GM12878 (cell line): ENCODE measurements at regions not wholly inside any gene's neighbourhood (a gene's known extent, or its start where the extent isn't known, plus 50 kb on each side); places are given as distances from the start of the nearest gene placed in this dataset.

Experiments used
- ATAC-seq: fragments of 200-7000 bp; cut with Tn5 transposase; 3 replicates; pipeline ENCODE4 v1.9.1; 2020; ENCODE audit warnings: mild to moderate bottlenecking, moderate library complexity
- BruUV-seq: library from RNA; stranded (reverse); fragments of 400-500 nt; replicated peaks from 2 replicates; lab custom pipeline; 2021; lab: Mats Ljungman, UMichigan
- CTCF ChIA-PET: fragments of 300-600 bp; sonication (Branson Sonifier 250); formaldehyde crosslinking; extraction: SDS; loops from one replicate; lab custom pipeline; 2021; ENCODE audit warnings: inconsistent platforms; lab: Yijun Ruan, JAX
- POLR2A ChIA-PET: fragments of 350-600 bp; formaldehyde crosslinking; extraction: SDS; loops from one replicate; lab custom pipeline; 2021; ENCODE audit warnings: inconsistent platforms; lab: Charles Lee
- RAD21 ChIA-PET: fragments of 300-600 bp; sonication (Branson Sonifier 250); formaldehyde crosslinking; loops from one replicate; lab custom pipeline; 2023; ENCODE audit warnings: antibody characterized with exemption; ENCODE audit not compliant: unreplicated experiment; lab: Charles Lee
- SMC1A ChIA-PET: fragments of 300-600 bp; sonication (Branson Sonifier 250); formaldehyde crosslinking; loops from one replicate; lab custom pipeline; 2023; ENCODE audit not compliant: unreplicated experiment, uncharacterized antibody; lab: Charles Lee
- DNase-seq: peaks from one replicate; pipeline ENCODE4 v3.0.0-alpha.2; 2011; ENCODE audit warnings: low read depth, low spot score
- FAIRE-seq: peaks from 3 replicates; lab custom pipeline; 2011; peaks lifted over from hg19 to GRCh38; lab: Jason Lieb, UNC
- H2AFZ ChIP-seq: 2 replicates; pipeline ENCODE4 v1.6.0; 2011; ENCODE audit warnings: low read depth, low read length, control low read depth; ENCODE audit not compliant: control insufficient read depth
- H3K27ac ChIP-seq: 2 replicates; pipeline ENCODE4 v1.5.1; 2011; ENCODE audit warnings: control low read depth; ENCODE audit not compliant: control insufficient read depth, insufficient read depth
- H3K27me3 ChIP-seq, 2 experiments: replicated peaks in 1 of 2; 2 replicates each; pipeline versions ENCODE4 v1.6.0 to v1.6.1; 2011; ENCODE audit warnings: low read length in 1 of 2; ENCODE audit not compliant: control insufficient read depth in 2 of 2, insufficient read depth in 2 of 2
- H3K36me3 ChIP-seq, 2 experiments: 2 replicates each; pipeline ENCODE4 v1.5.1; 2011; ENCODE audit warnings: low read length in 1 of 2; ENCODE audit not compliant: control insufficient read depth in 2 of 2, insufficient read depth in 2 of 2
- H3K4me1 ChIP-seq: 2 replicates; pipeline ENCODE4 v1.6.1; 2011; ENCODE audit warnings: mild to moderate bottlenecking, low read length, moderate library complexity, mixed read lengths; ENCODE audit not compliant: control insufficient read depth, insufficient read depth
- H3K4me2 ChIP-seq: 2 replicates; pipeline ENCODE4 v1.6.0; 2011; ENCODE audit warnings: control low read depth; ENCODE audit not compliant: control insufficient read depth, insufficient read depth
- H3K4me3 ChIP-seq: fragments of 200-600 bp; sonication (generic); 2 replicates; pipeline ENCODE4 v1.5.1; 2016
- H3K79me2 ChIP-seq: 2 replicates; pipeline ENCODE4 v1.6.0; 2011; ENCODE audit warnings: low read length; ENCODE audit not compliant: control insufficient read depth, insufficient read depth
- H3K9ac ChIP-seq: 2 replicates; pipeline ENCODE4 v1.8.0; 2011; ENCODE audit warnings: low read length, control low read depth, mixed read lengths; ENCODE audit not compliant: control insufficient read depth, insufficient read depth
- H3K9me3 ChIP-seq: replicated peaks from 3 replicates; pipeline ENCODE4 v1.5.1; 2011; ENCODE audit warnings: mild to moderate bottlenecking, low read length; ENCODE audit not compliant: control insufficient read depth, insufficient read depth
- H4K20me1 ChIP-seq: 2 replicates; pipeline ENCODE4 v1.6.0; 2011; ENCODE audit not compliant: control insufficient read depth, insufficient read depth
- GABPA ChIP-seq: IDR thresholded peaks from 2 replicates; pipeline ENCODE4 v1.6.1; 2014; ENCODE audit warnings: antibody characterized with exemption, low read depth, mild to moderate bottlenecking, inconsistent platforms
- IKZF1 ChIP-seq: fragments of 450-650 bp; conservative IDR thresholded peaks from 2 replicates; pipeline ENCODE4 v1.6.1; 2017; ENCODE audit warnings: antibody characterized with exemption, mild to moderate bottlenecking
- NBN ChIP-seq: fragments of 450-650 bp; IDR thresholded peaks from 2 replicates; pipeline ENCODE4 v1.6.1; 2016
- ZNF592 ChIP-seq: fragments of 450-650 bp; IDR thresholded peaks from 2 replicates; pipeline ENCODE4 v1.6.1; 2017; ENCODE audit warnings: mild to moderate bottlenecking, moderate library complexity
- WGBS: methylation state at CpG from one replicate; pipeline ENCODE4 v1.1.6; 2016; ENCODE audit warnings: low lambda C conversion rate; ENCODE audit not compliant: insufficient replicate concordance, insufficient coverage; ENCODE audit errors: missing lambda C conversion rate; 5-methylcytosine and 5-hydroxymethylcytosine counted together
- in situ Hi-C: fragments of 300-500 bp; cut with MboI; formaldehyde crosslinking; loops from 9 replicates; pipeline ENCODE4 v1.14.3; 2018; ENCODE audit warnings: mixed read lengths
- intact Hi-C: fragments of 100-400 bp; cut with micrococcal nuclease; formaldehyde crosslinking; loops from one replicate; pipeline ENCODE4 v1.14.2; 2022; ENCODE audit not compliant: unreplicated experiment
- TF ChIP-seq, protein P1 (sequence below): IDR thresholded peaks from 2 replicates; pipeline ENCODE4 v1.6.1; 2012; ENCODE audit warnings: low read length, inconsistent platforms

DNA sequence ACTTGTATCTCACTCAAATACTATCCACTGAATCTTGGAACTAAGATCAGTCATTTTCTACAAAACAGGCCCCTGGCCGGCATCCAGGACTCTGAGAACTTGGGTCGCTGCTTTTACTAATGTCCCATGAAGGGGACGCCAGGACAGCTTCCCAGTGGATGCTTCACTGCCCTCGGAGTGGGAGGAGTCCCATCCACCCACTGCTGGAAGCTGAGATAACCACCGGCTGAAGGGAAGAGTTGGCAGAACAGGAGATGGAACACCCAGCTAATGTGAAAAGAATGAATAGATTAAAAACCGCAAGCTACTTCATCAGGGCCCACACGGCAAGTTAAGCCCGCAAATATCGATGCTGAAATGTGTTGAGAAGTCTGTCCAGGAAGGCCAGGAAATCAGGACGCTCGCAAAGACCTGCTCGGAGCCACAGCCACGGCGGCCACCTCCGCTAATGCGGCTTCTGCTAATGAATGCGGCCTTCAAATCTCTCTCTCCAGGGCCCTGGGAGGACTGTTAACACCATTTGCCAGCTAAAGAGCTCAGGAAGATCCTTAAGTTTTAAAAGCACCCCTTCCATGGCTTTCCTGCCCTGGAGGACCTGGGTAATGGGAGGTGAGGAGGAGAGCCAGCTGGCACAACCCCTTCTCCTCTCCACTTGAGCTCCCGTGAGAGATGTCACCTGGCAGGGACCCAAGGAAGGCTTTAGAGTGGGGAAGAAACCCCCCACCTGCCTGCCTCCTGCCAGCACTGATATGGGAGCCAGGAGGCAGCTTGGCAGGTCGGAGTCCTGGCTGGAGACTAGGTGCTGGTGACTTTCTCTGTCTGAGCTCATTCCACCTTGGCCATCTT, 226.6 kb upstream of the RPL38 start:
- Histone ChIP-seq H3K9ac (no peak overlapping the region), H3K9me3 (no peaks in the 10 kb centered on the region), H3K27ac (no peak overlapping the region), H4K20me1 (no peaks in the 10 kb centered on the region), H3K36me3 (no peaks in the 10 kb centered on the region), H3K79me2 (no peaks in the 10 kb centered on the region), H3K4me1 (peaks cover 4% of the 10 kb centered on the region), H2AFZ (no peak overlapping the region), H3K4me2 (no peak overlapping the region), H3K4me3 (no peak overlapping the region), H3K27me3 (peaks cover 2 to 4% of the 10 kb centered on the region in 2 experiments; a peak in 2 of 4 replicates)
- RAD21 ChIA-PET = no interaction called here
- WGBS = 35% methylated on average over 19 of the region's 19 CpGs
- FAIRE-seq (no peak), DNase-seq (no peak), ATAC-seq (no peak)
- BruUV-seq = no TSS peak
- SMC1A ChIA-PET = no interaction called here
- CTCF ChIA-PET = interaction anchor here (1.3 kb wide), 1 partner anchor 20 kb away, joined by 3 read pairs; no protein-coding TSS in a partner anchor
- POLR2A ChIA-PET = no interaction called here
- no peak for TF ChIP-seq NBN
- TF ChIP-seq GABPA = no peak
- no peak for TF ChIP-seq ZNF592
- TF ChIP-seq, protein P1, sequence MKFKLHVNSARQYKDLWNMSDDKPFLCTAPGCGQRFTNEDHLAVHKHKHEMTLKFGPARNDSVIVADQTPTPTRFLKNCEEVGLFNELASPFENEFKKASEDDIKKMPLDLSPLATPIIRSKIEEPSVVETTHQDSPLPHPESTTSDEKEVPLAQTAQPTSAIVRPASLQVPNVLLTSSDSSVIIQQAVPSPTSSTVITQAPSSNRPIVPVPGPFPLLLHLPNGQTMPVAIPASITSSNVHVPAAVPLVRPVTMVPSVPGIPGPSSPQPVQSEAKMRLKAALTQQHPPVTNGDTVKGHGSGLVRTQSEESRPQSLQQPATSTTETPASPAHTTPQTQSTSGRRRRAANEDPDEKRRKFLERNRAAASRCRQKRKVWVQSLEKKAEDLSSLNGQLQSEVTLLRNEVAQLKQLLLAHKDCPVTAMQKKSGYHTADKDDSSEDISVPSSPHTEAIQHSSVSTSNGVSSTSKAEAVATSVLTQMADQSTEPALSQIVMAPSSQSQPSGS = no peak
- TF ChIP-seq IKZF1 = no peak
- in situ Hi-C loops = no loop called here
- intact Hi-C loops = no loop called here
